ENCODE measurements at regions not wholly inside any gene's neighbourhood (a gene's known extent, or its start where the extent isn't known, plus 50 kb on each side); places are given as distances from the start of the nearest gene placed in this dataset.

DNA sequence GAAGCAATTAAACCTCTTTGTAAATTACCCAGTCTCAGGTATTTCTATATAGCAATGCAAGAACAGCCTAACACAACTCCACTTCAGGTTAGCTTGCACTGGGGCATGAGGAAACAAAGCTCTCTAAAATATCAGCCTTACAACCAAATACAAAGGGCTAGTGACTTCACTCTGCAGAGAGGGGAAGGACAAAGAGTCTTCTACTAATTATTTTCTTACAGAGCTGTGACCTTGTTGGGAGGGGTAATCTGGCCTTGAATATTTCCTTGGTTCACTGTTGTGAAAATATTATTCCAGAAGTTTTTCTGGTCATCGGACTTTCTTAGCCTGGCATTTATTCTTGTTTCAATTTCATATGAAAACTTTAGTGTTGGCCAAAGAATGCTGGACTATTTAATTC, 334.4 kb upstream of the CTNNB1 start:
- H2BK15ac ChIP-seq (ENCODE audit: low read depth, low read length) = no peak overlapping the region
- H2AK5ac ChIP-seq (ENCODE audit: insufficient read length, low read length) = no peak overlapping the region
- Mint-ChIP-seq H3K36me3 (ENCODE audit: insufficient read depth in 1 of 3, low read depth in 3 of 3) (no peaks in the 10 kb centered on the region), H3K4me3 (no peak overlapping the region), H3K27ac (no peak overlapping the region), H3K9me3 (no peaks in the 10 kb centered on the region), H3K27me3 (ENCODE audit: low read depth) (peaks cover 4% of the 10 kb centered on the region; the same call in 1 of the 2 replicates), H3K4me1 (peaks cover 0 to 10% of the 10 kb centered on the region in 2 experiments; a peak in 3 of 4 replicates)
- no peak overlapping the region for H3K4me2 ChIP-seq (ENCODE audit: insufficient read depth, insufficient read length, low read length)
- no peak overlapping the region for H3K23ac ChIP-seq (ENCODE audit: insufficient read length, low read depth, low read length)
- DNase-seq = no peak
- no peaks in the 10 kb centered on the region for H3K79me1 ChIP-seq (ENCODE audit: insufficient read depth, low read depth, low read length, poor library complexity, severe bottlenecking)
- H4K5ac ChIP-seq (ENCODE audit: insufficient read length, low read depth, low read length) = no peak overlapping the region
- H3T11ph ChIP-seq (ENCODE audit: low read length) = no peak overlapping the region
- H4K8ac ChIP-seq (replicated peaks; ENCODE audit: insufficient read length, low read depth, low read length) = no peak overlapping the region
- no peak overlapping the region for H3K56ac ChIP-seq (ENCODE audit: insufficient read length, low read depth, low read length)
- no peak overlapping the region for H3K9ac ChIP-seq (ENCODE audit: extremely low read depth, insufficient read length, low read length)
- H2BK20ac ChIP-seq (ENCODE audit: low read depth, low read length, poor library complexity, severe bottlenecking) = no peak overlapping the region
- H3K4ac ChIP-seq (ENCODE audit: low read depth, low read length) = no peak overlapping the region
- no peak overlapping the region for H2BK12ac ChIP-seq (ENCODE audit: insufficient read length, low read depth, low read length)
- no peak overlapping the region for H2AFZ ChIP-seq (ENCODE audit: low read length)
- H2BK5ac ChIP-seq (ENCODE audit: insufficient read length, low read length) = no peak overlapping the region
- H4K91ac ChIP-seq (ENCODE audit: insufficient read length, low read depth, low read length) = no peak overlapping the region
- TF ChIP-seq CTCF (conservative IDR thresholded peaks at IDR 0.05) = no peak
- no CpG with 5 or more reads among the region's 1 CpG for WGBS (ENCODE audit: extremely low coverage, insufficient read length, low lambda C conversion rate)
- H3K4me1 ChIP-seq (ENCODE audit: insufficient read depth, low read length) = no peaks in the 10 kb centered on the region
- H3K79me2 ChIP-seq (ENCODE audit: insufficient read depth, low read length) = no peaks in the 10 kb centered on the region
- H3K9me3 ChIP-seq (ENCODE audit: control insufficient read depth, low read depth, low read length) = no peaks in the 10 kb centered on the region
- H3K27me3 ChIP-seq (ENCODE audit: insufficient read depth, low read length) = no peaks in the 10 kb centered on the region
- H3K14ac ChIP-seq (ENCODE audit: insufficient read depth, low read length) = no peak overlapping the region
- no peaks in the 10 kb centered on the region for H3K23me2 ChIP-seq (ENCODE audit: insufficient read length, low read depth, low read length, poor library complexity, severe bottlenecking)
- no peak overlapping the region for H3K27ac ChIP-seq (ENCODE audit: insufficient read length, low read depth, low read length)
- H4K20me1 ChIP-seq (ENCODE audit: control insufficient read depth, insufficient read depth, insufficient read length) = no peaks in the 10 kb centered on the region
- H3K18ac ChIP-seq (ENCODE audit: insufficient read length, low read depth, low read length) = no peak overlapping the region
- no peak overlapping the region for H2BK120ac ChIP-seq (ENCODE audit: low read depth, low read length, poor library complexity, severe bottlenecking)

All from H9 (cell line).